ENCODE measurements at regions not wholly inside any gene's neighbourhood (a gene's known extent, or its start where the extent isn't known, plus 50 kb on each side); places are given as distances from the start of the nearest gene placed in this dataset.

- no peaks in the 10 kb centered on the region for H3K27me3 ChIP-seq (ENCODE audit: control insufficient read depth, insufficient read depth, low read length)
- no peak for TF ChIP-seq CTCF (IDR thresholded peaks at IDR 0.05; ENCODE audit: insufficient read depth, low read depth, low read length)
- ChIA-PET CTCF (interaction anchor here (0.6 kb wide), 1 partner anchor 9 kb away, joined by 3 read pairs; no protein-coding TSS in a partner anchor), POLR2A (no interaction called here)
- no peak for DNase-seq (ENCODE audit: low read depth)
- H3K4me3 ChIP-seq (ENCODE audit: low read depth, low read length), result no peak overlapping the region
- H3K36me3 ChIP-seq (ENCODE audit: control insufficient read depth, insufficient read depth, low read length), result no peaks in the 10 kb centered on the region
Measured at GRCh38 chr2:215611609-215612386, 175.9 kb upstream of the FN1 start.

GRCh38 chr2:215609089-215610032, 173.5 kb upstream of the FN1 start:
- POLR2A ChIA-PET, result no interaction called here
- DNase-seq (ENCODE audit: low read depth), result no peak

GRCh38 chr2:215607766-215608165, 171.9 kb upstream of the FN1 start:
- ChIA-PET CTCF (no interaction called here), POLR2A (no interaction called here)
- TF ChIP-seq CTCF (IDR thresholded peaks at IDR 0.05; ENCODE audit: insufficient read depth, low read depth, low read length), result no peak

More at GRCh38 chr2:215609089-215610032, 173.5 kb upstream of the FN1 start:
- Histone ChIP-seq H3K36me3 (ENCODE audit: control insufficient read depth, insufficient read depth, low read length) (no peaks in the 10 kb centered on the region), H3K27me3 (ENCODE audit: control insufficient read depth, insufficient read depth, low read length) (no peaks in the 10 kb centered on the region), H3K4me3 (ENCODE audit: low read depth, low read length) (no peak overlapping the region)
- CTCF ChIA-PET, result no interaction called here
- TF ChIP-seq CTCF (IDR thresholded peaks at IDR 0.05; ENCODE audit: insufficient read depth, low read depth, low read length), result no peak

GRCh38 chr2:215606219-215606618, 170.4 kb upstream of the FN1 start:
- DNase-seq (ENCODE audit: low read depth), result no peak
- POLR2A ChIA-PET, result no interaction called here
- Histone ChIP-seq H3K36me3 (ENCODE audit: control insufficient read depth, insufficient read depth, low read length) (no peaks in the 10 kb centered on the region), H3K4me3 (ENCODE audit: low read depth, low read length) (no peak overlapping the region), H3K27me3 (ENCODE audit: control insufficient read depth, insufficient read depth, low read length) (no peaks in the 10 kb centered on the region)
- TF ChIP-seq CTCF (IDR thresholded peaks at IDR 0.05; ENCODE audit: insufficient read depth, low read depth, low read length), result no peak
- CTCF ChIA-PET, result interaction anchor here (0.7 to 1.0 kb wide), 2 partner anchors 18 to 123 kb away, joined by 3 read pairs; no protein-coding TSS in a partner anchor

More at GRCh38 chr2:215607766-215608165, 171.9 kb upstream of the FN1 start:
- Histone ChIP-seq H3K27me3 (ENCODE audit: control insufficient read depth, insufficient read depth, low read length) (no peaks in the 10 kb centered on the region), H3K4me3 (ENCODE audit: low read depth, low read length) (no peak overlapping the region), H3K36me3 (ENCODE audit: control insufficient read depth, insufficient read depth, low read length) (no peaks in the 10 kb centered on the region)
- DNase-seq (ENCODE audit: low read depth), result no peak

GRCh38 chr2:215605214-215605613, 169.3 kb upstream of the FN1 start:
- TF ChIP-seq CTCF (IDR thresholded peaks at IDR 0.05; ENCODE audit: insufficient read depth, low read depth, low read length), result no peak
- ChIA-PET CTCF (interaction anchor here (1.0 kb wide), 1 partner anchor 17 kb away, joined by 3 read pairs; no protein-coding TSS in a partner anchor), POLR2A (no interaction called here)
- H3K36me3 ChIP-seq (ENCODE audit: control insufficient read depth, insufficient read depth, low read length), result no peaks in the 10 kb centered on the region
- no peaks in the 10 kb centered on the region for H3K27me3 ChIP-seq (ENCODE audit: control insufficient read depth, insufficient read depth, low read length)
- no peak for DNase-seq (ENCODE audit: low read depth)
- no peak overlapping the region for H3K4me3 ChIP-seq (ENCODE audit: low read depth, low read length)

Measured in BJ (cell line).